Hepatocyte (in vitro differentiated cells): ENCODE measurements at regions not wholly inside any gene's neighbourhood (a gene's known extent, or its start where the extent isn't known, plus 50 kb on each side); places are given as distances from the start of the nearest gene placed in this dataset.

ENCODE experiments used
- DNase-seq: peaks from one replicate; pipeline ENCODE4 v3.0.0-alpha.2; 2016; ENCODE audit warnings: low spot score
- H2AFZ ChIP-seq: fragments of 200-600 bp; sonication (generic); 2 replicates; pipeline ENCODE4 v1.6.0; 2016; ENCODE audit warnings: antibody characterized with exemption, mild to moderate bottlenecking
- H3K27ac ChIP-seq: fragments of 200-600 bp; sonication (generic); 2 replicates; pipeline ENCODE4 v1.5.1; 2016; ENCODE audit warnings: mild to moderate bottlenecking
- H3K27me3 ChIP-seq: fragments of 200-600 bp; sonication (generic); 2 replicates; pipeline ENCODE4 v1.6.1; 2016
- H3K36me3 ChIP-seq: fragments of 200-600 bp; sonication (generic); replicated peaks from 2 replicates; pipeline ENCODE4 v1.5.1; 2016; ENCODE audit warnings: low read depth; ENCODE audit not compliant: insufficient read depth
- H3K4me1 ChIP-seq: fragments of 200-600 bp; sonication (generic); 2 replicates; pipeline ENCODE4 v1.5.1; 2016; ENCODE audit warnings: mild to moderate bottlenecking, moderate library complexity; ENCODE audit not compliant: insufficient read depth
- H3K4me2 ChIP-seq: fragments of 200-600 bp; sonication (generic); 2 replicates; pipeline ENCODE4 v1.6.0; 2016
- H3K4me3 ChIP-seq: fragments of 200-600 bp; sonication (generic); 2 replicates; pipeline ENCODE4 v1.5.1; 2016; ENCODE audit warnings: mild to moderate bottlenecking
- H3K79me2 ChIP-seq: fragments of 200-600 bp; sonication (generic); 2 replicates; pipeline ENCODE4 v1.6.0; 2017; ENCODE audit warnings: mild to moderate bottlenecking
- H3K9me2 ChIP-seq: fragments of 200-600 bp; sonication (generic); replicated peaks from 2 replicates; pipeline ENCODE4 v1.6.0; 2017; ENCODE audit warnings: mild to moderate bottlenecking; ENCODE audit not compliant: insufficient read depth
- H3K9me3 ChIP-seq: fragments of 200-600 bp; sonication (generic); 2 replicates; pipeline ENCODE4 v1.5.1; 2016; ENCODE audit warnings: low read depth, mild to moderate bottlenecking
- H4K20me1 ChIP-seq: fragments of 200-600 bp; sonication (generic); 2 replicates; pipeline ENCODE4 v1.6.0; 2016; ENCODE audit warnings: mild to moderate bottlenecking; ENCODE audit not compliant: insufficient read depth, poor library complexity, severe bottlenecking
- CTCF ChIP-seq: fragments of 200-600 bp; sonication (generic); IDR thresholded peaks from 2 replicates; pipeline ENCODE4 v1.5.1; 2016; ENCODE audit warnings: antibody characterized with exemption, mild to moderate bottlenecking; ENCODE audit not compliant: poor library complexity
- EZH2 ChIP-seq: fragments of 200-600 bp; sonication (generic); IDR thresholded peaks from 2 replicates; pipeline ENCODE4 v1.6.1; 2016; ENCODE audit warnings: antibody characterized with exemption, mild to moderate bottlenecking, borderline replicate concordance
- EZH2phosphoT487 ChIP-seq: fragments of 200-600 bp; sonication (generic); IDR thresholded peaks from one replicate; pipeline ENCODE4 v1.6.1; 2018; ENCODE audit warnings: antibody characterized with exemption, mild to moderate bottlenecking, low read depth, moderate library complexity; ENCODE audit not compliant: unreplicated experiment, severe bottlenecking
- WGBS: methylation state at CpG from one replicate; pipeline ENCODE4 v1.1.6; 2016; ENCODE audit warnings: low lambda C conversion rate; ENCODE audit errors: missing lambda C conversion rate; 5-methylcytosine and 5-hydroxymethylcytosine counted together

- no peak overlapping the region for H3K27ac ChIP-seq
- no peak overlapping the region for H3K4me2 ChIP-seq
- no peak overlapping the region for H2AFZ ChIP-seq
- H3K27me3 ChIP-seq = no peaks in the 10 kb centered on the region
- H3K79me2 ChIP-seq = no peaks in the 10 kb centered on the region
- no peaks in the 10 kb centered on the region for H3K4me1 ChIP-seq
- H3K9me3 ChIP-seq = no peaks in the 10 kb centered on the region
- no peaks in the 10 kb centered on the region for H3K36me3 ChIP-seq
- H3K4me3 ChIP-seq = no peak overlapping the region
- no peak for DNase-seq
- TF ChIP-seq CTCF = no peak
- no peak for TF ChIP-seq EZH2
- TF ChIP-seq EZH2phosphoT487 = no peak
- H4K20me1 ChIP-seq = no peaks in the 10 kb centered on the region
- 90% methylated on average over 4 of the region's 4 CpGs for WGBS
- no peaks in the 10 kb centered on the region for H3K9me2 ChIP-seq
Observed at GRCh38 chr1:69373520-69373919, 194.2 kb upstream of the LRRC7 start.

- no peaks in the 10 kb centered on the region for H3K27me3 ChIP-seq
- H3K27ac ChIP-seq = no peak overlapping the region
- TF ChIP-seq EZH2phosphoT487 (no peak), CTCF (no peak), EZH2 (no peak)
- no peaks in the 10 kb centered on the region for H3K9me3 ChIP-seq
- no peak overlapping the region for H2AFZ ChIP-seq
- no peak for DNase-seq
- H3K4me1 ChIP-seq = no peaks in the 10 kb centered on the region
- WGBS = 79% methylated on average over 1 of the region's 1 CpG
- H3K79me2 ChIP-seq = no peaks in the 10 kb centered on the region
- H3K4me2 ChIP-seq = no peak overlapping the region
- H3K36me3 ChIP-seq = no peaks in the 10 kb centered on the region
- no peaks in the 10 kb centered on the region for H4K20me1 ChIP-seq
- H3K9me2 ChIP-seq = no peaks in the 10 kb centered on the region
- no peak overlapping the region for H3K4me3 ChIP-seq
Observed at GRCh38 chr1:69376408-69376807, 191.3 kb upstream of the LRRC7 start.

GRCh38 chr1:69377507-69377906, 190.2 kb upstream of the LRRC7 start:
- Histone ChIP-seq H4K20me1 (no peaks in the 10 kb centered on the region), H3K36me3 (no peaks in the 10 kb centered on the region), H3K27me3 (no peaks in the 10 kb centered on the region), H3K4me2 (no peak overlapping the region), H3K4me1 (no peaks in the 10 kb centered on the region), H2AFZ (no peak overlapping the region), H3K4me3 (no peak overlapping the region), H3K27ac (no peak overlapping the region), H3K9me2 (no peaks in the 10 kb centered on the region), H3K9me3 (no peaks in the 10 kb centered on the region), H3K79me2 (no peaks in the 10 kb centered on the region)
- 40% methylated on average over 2 of the region's 2 CpGs for WGBS
- DNase-seq = no peak
- TF ChIP-seq EZH2phosphoT487 = no peak
- TF ChIP-seq CTCF = no peak
- TF ChIP-seq EZH2 = no peak

GRCh38 chr1:69388044-69388443, 179.7 kb upstream of the LRRC7 start:
- Histone ChIP-seq H3K27ac (no peak overlapping the region), H3K4me1 (no peaks in the 10 kb centered on the region), H2AFZ (no peak overlapping the region), H4K20me1 (no peaks in the 10 kb centered on the region), H3K9me2 (no peaks in the 10 kb centered on the region), H3K36me3 (no peaks in the 10 kb centered on the region), H3K4me2 (no peak overlapping the region), H3K4me3 (no peak overlapping the region), H3K9me3 (no peaks in the 10 kb centered on the region), H3K27me3 (no peaks in the 10 kb centered on the region), H3K79me2 (no peaks in the 10 kb centered on the region)
- no peak for DNase-seq
- TF ChIP-seq CTCF = no peak
